ENCODE measurements at regions not wholly inside any gene's neighbourhood (a gene's known extent, or its start where the extent isn't known, plus 50 kb on each side); places are given as distances from the start of the nearest gene placed in this dataset.
A peak's percentile ranks its signal among the peaks of the same experiment; 100 is the strongest.
"Not testable (repeated sequence)": the region's sequence is repeated elsewhere in the genome, so short reads cannot be mapped to it uniquely, and the experiment has no call there.

GRCh38 chr1:213759359-213760181 is 228.2 kb upstream of the PROX1 start:
- H3K36me3 ChIP-seq (ENCODE audit: insufficient read depth, low read length) = no peaks in the 10 kb centered on the region
- no peak overlapping the region for H3K9ac ChIP-seq (ENCODE audit: low read depth, low read length)
- no peaks in the 10 kb centered on the region for H3K9me3 ChIP-seq (ENCODE audit: control insufficient read depth, insufficient read depth, low read length)
- H3K4me1 ChIP-seq (ENCODE audit: insufficient read depth, low read length) = peaks cover 23% of the 10 kb centered on the region

GRCh38 chr1:213761845-213762407 is 225.8 kb upstream of the PROX1 start:
- H3K36me3 ChIP-seq (ENCODE audit: insufficient read depth, low read length) = no peaks in the 10 kb centered on the region

GRCh38 chr1:213767683-213768082 is 220.1 kb upstream of the PROX1 start:
- H3K9ac ChIP-seq (ENCODE audit: low read depth, low read length) = no peak overlapping the region
- no peaks in the 10 kb centered on the region for H3K36me3 ChIP-seq (ENCODE audit: insufficient read depth, low read length)
- no peaks in the 10 kb centered on the region for H3K4me1 ChIP-seq (ENCODE audit: insufficient read depth, low read length)
- no peaks in the 10 kb centered on the region for H3K9me3 ChIP-seq (ENCODE audit: control insufficient read depth, insufficient read depth, low read length)

More at GRCh38 chr1:213761845-213762407, 225.8 kb upstream of the PROX1 start:
- Histone ChIP-seq H3K4me1 (ENCODE audit: insufficient read depth, low read length) (peaks cover 23% of the 10 kb centered on the region), H3K9ac (ENCODE audit: low read depth, low read length) (peak overlapping the region; percentile 22; the same call in 1 of the 2 replicates), H3K9me3 (ENCODE audit: control insufficient read depth, insufficient read depth, low read length) (no peaks in the 10 kb centered on the region)

GRCh38 chr1:213772128-213773063 is 215.4 kb upstream of the PROX1 start:
- Histone ChIP-seq H3K4me1 (ENCODE audit: insufficient read depth, low read length) (no peaks in the 10 kb centered on the region), H3K9ac (ENCODE audit: low read depth, low read length) (no peak overlapping the region), H3K36me3 (ENCODE audit: insufficient read depth, low read length) (no peaks in the 10 kb centered on the region), H3K9me3 (ENCODE audit: control insufficient read depth, insufficient read depth, low read length) (no peaks in the 10 kb centered on the region)

- no peak overlapping the region for H3K9ac ChIP-seq (ENCODE audit: low read depth, low read length)
- no peaks in the 10 kb centered on the region for H3K36me3 ChIP-seq (ENCODE audit: insufficient read depth, low read length)
- no peaks in the 10 kb centered on the region for H3K9me3 ChIP-seq (ENCODE audit: control insufficient read depth, insufficient read depth, low read length)
- no peaks in the 10 kb centered on the region for H3K4me1 ChIP-seq (ENCODE audit: insufficient read depth, low read length)
Observed at GRCh38 chr1:213773975-213774374, 213.8 kb upstream of the PROX1 start.

GRCh38 chr1:213776969-213777368 is 210.8 kb upstream of the PROX1 start:
- Histone ChIP-seq H3K36me3 (ENCODE audit: insufficient read depth, low read length) (no peaks in the 10 kb centered on the region), H3K9ac (ENCODE audit: low read depth, low read length) (no peak overlapping the region), H3K9me3 (ENCODE audit: control insufficient read depth, insufficient read depth, low read length) (no peaks in the 10 kb centered on the region), H3K4me1 (ENCODE audit: insufficient read depth, low read length) (no peaks in the 10 kb centered on the region)

- H3K4me1 ChIP-seq (ENCODE audit: insufficient read depth, low read length) = no peaks in the 10 kb centered on the region
- H3K36me3 ChIP-seq (ENCODE audit: insufficient read depth, low read length) = no peaks in the 10 kb centered on the region
- H3K9me3 ChIP-seq (ENCODE audit: control insufficient read depth, insufficient read depth, low read length) = no peaks in the 10 kb centered on the region
- H3K9ac ChIP-seq (ENCODE audit: low read depth, low read length) = no peak overlapping the region
Observed at GRCh38 chr1:213779228-213779627, 208.5 kb upstream of the PROX1 start.

- Histone ChIP-seq H3K9ac (ENCODE audit: low read depth, low read length) (no peak overlapping the region), H3K9me3 (ENCODE audit: control insufficient read depth, insufficient read depth, low read length) (no peaks in the 10 kb centered on the region), H3K4me1 (ENCODE audit: insufficient read depth, low read length) (no peaks in the 10 kb centered on the region), H3K36me3 (ENCODE audit: insufficient read depth, low read length) (no peaks in the 10 kb centered on the region)
Observed at GRCh38 chr1:213782941-213783672, 204.7 kb upstream of the PROX1 start.

- no peaks in the 10 kb centered on the region for H3K4me1 ChIP-seq (ENCODE audit: insufficient read depth, low read length)
- no peak overlapping the region for H3K9ac ChIP-seq (ENCODE audit: low read depth, low read length)
- H3K9me3 ChIP-seq (ENCODE audit: control insufficient read depth, insufficient read depth, low read length) = no peaks in the 10 kb centered on the region
- no peaks in the 10 kb centered on the region for H3K36me3 ChIP-seq (ENCODE audit: insufficient read depth, low read length)
Observed at GRCh38 chr1:213783893-213784292, 203.9 kb upstream of the PROX1 start.

GRCh38 chr1:213786683-213787082 is 201.1 kb upstream of the PROX1 start:
- no peaks in the 10 kb centered on the region for H3K9me3 ChIP-seq (ENCODE audit: control insufficient read depth, insufficient read depth, low read length)
- H3K4me1 ChIP-seq (ENCODE audit: insufficient read depth, low read length) = no peaks in the 10 kb centered on the region
- H3K36me3 ChIP-seq (ENCODE audit: insufficient read depth, low read length) = no peaks in the 10 kb centered on the region
- no peak overlapping the region for H3K9ac ChIP-seq (ENCODE audit: low read depth, low read length)

- Histone ChIP-seq H3K36me3 (ENCODE audit: insufficient read depth, low read length) (no peaks in the 10 kb centered on the region), H3K9me3 (ENCODE audit: control insufficient read depth, insufficient read depth, low read length) (no peaks in the 10 kb centered on the region), H3K9ac (ENCODE audit: low read depth, low read length) (no peak overlapping the region), H3K4me1 (ENCODE audit: insufficient read depth, low read length) (no peaks in the 10 kb centered on the region)
Observed at GRCh38 chr1:213790565-213790964, 197.2 kb upstream of the PROX1 start.

GRCh38 chr1:213793482-213794067 is 194.2 kb upstream of the PROX1 start:
- H3K9ac ChIP-seq (ENCODE audit: low read depth, low read length) = no peak overlapping the region
- no peaks in the 10 kb centered on the region for H3K4me1 ChIP-seq (ENCODE audit: insufficient read depth, low read length)
- H3K9me3 ChIP-seq (ENCODE audit: control insufficient read depth, insufficient read depth, low read length) = no peaks in the 10 kb centered on the region
- no peaks in the 10 kb centered on the region for H3K36me3 ChIP-seq (ENCODE audit: insufficient read depth, low read length)

- Histone ChIP-seq H3K9me3 (ENCODE audit: control insufficient read depth, insufficient read depth, low read length) (no peaks in the 10 kb centered on the region; the same call in 1 of the 2 replicates), H3K4me1 (ENCODE audit: insufficient read depth, low read length) (no peaks in the 10 kb centered on the region), H3K36me3 (ENCODE audit: insufficient read depth, low read length) (no peaks in the 10 kb centered on the region), H3K9ac (ENCODE audit: low read depth, low read length) (no peak overlapping the region)
Observed at GRCh38 chr1:213796525-213796924, 191.2 kb upstream of the PROX1 start.

- not testable (repeated sequence) for H3K4me1 ChIP-seq (ENCODE audit: insufficient read depth, low read length); H3K9ac ChIP-seq (ENCODE audit: low read depth, low read length); H3K9me3 ChIP-seq (ENCODE audit: control insufficient read depth, insufficient read depth, low read length); H3K36me3 ChIP-seq (ENCODE audit: insufficient read depth, low read length)
Observed at GRCh38 chr1:213808288-213808687, 179.5 kb upstream of the PROX1 start.
